Osteocyte (in vitro differentiated cells): ENCODE measurements at regions not wholly inside any gene's neighbourhood (a gene's known extent, or its start where the extent isn't known, plus 50 kb on each side); places are given as distances from the start of the nearest gene placed in this dataset.

Experiments used
- DNase-seq: peaks from one replicate; pipeline ENCODE4 v3.0.0; 2021; ENCODE audit warnings: mixed read lengths; ENCODE audit not compliant: unreplicated experiment; ENCODE audit errors: extremely low spot score
- H3K27ac Mint-ChIP-seq: one replicate; pipeline ENCODE4 v1.8.0; 2021; ENCODE audit warnings: mild to moderate bottlenecking, mixed read lengths; ENCODE audit not compliant: unreplicated experiment
- H3K27me3 Mint-ChIP-seq: one replicate; pipeline ENCODE4 v1.8.0; 2021; ENCODE audit warnings: mixed read lengths; ENCODE audit not compliant: unreplicated experiment
- H3K36me3 Mint-ChIP-seq: one replicate; pipeline ENCODE4 v1.8.0; 2021; ENCODE audit warnings: mixed read lengths; ENCODE audit not compliant: unreplicated experiment
- H3K4me1 Mint-ChIP-seq: one replicate; pipeline ENCODE4 v1.8.0; 2021; ENCODE audit warnings: mixed read lengths; ENCODE audit not compliant: unreplicated experiment
- H3K4me3 Mint-ChIP-seq: one replicate; pipeline ENCODE4 v1.8.0; 2021; ENCODE audit warnings: mild to moderate bottlenecking, moderate library complexity, mixed read lengths; ENCODE audit not compliant: unreplicated experiment
- H3K9me3 Mint-ChIP-seq: one replicate; pipeline ENCODE4 v1.8.0; 2021; ENCODE audit warnings: mixed read lengths; ENCODE audit not compliant: unreplicated experiment
- TF ChIP-seq, protein P1 (sequence below): fragments of 200-600 bp; sonication (generic); IDR thresholded peaks from 2 replicates; pipeline ENCODE4 v1.5.0; 2021; ENCODE audit warnings: antibody characterized with exemption, mild to moderate bottlenecking, moderate library complexity

DNA sequence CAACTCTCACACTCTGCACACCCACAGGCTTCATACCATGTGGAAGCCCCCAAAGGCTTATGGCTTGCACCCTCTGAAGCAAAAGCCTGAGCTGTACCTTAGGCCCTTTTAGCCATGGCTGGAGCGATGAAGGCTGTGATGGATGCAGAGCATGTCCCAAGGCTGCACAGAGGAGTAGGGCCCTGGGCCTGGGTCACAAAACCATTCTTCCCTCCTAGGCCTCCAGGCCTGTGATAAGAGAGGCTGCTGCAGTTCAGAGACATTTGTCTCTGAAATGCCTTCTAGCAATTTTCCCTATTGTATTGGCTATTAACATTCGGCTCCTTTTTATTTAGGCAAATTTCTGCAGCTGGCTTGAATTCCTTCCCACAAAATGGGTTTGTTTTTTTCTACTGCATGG lies 1707.7 kb downstream of the MRPL39 start:
- Mint-ChIP-seq H3K27me3 (no peaks in the 10 kb centered on the region), H3K9me3 (peaks cover 63% of the 10 kb centered on the region), H3K27ac (no peak overlapping the region), H3K4me1 (no peaks in the 10 kb centered on the region), H3K4me3 (no peak overlapping the region), H3K36me3 (no peaks in the 10 kb centered on the region)
- DNase-seq: no peak
- TF ChIP-seq, protein P1, sequence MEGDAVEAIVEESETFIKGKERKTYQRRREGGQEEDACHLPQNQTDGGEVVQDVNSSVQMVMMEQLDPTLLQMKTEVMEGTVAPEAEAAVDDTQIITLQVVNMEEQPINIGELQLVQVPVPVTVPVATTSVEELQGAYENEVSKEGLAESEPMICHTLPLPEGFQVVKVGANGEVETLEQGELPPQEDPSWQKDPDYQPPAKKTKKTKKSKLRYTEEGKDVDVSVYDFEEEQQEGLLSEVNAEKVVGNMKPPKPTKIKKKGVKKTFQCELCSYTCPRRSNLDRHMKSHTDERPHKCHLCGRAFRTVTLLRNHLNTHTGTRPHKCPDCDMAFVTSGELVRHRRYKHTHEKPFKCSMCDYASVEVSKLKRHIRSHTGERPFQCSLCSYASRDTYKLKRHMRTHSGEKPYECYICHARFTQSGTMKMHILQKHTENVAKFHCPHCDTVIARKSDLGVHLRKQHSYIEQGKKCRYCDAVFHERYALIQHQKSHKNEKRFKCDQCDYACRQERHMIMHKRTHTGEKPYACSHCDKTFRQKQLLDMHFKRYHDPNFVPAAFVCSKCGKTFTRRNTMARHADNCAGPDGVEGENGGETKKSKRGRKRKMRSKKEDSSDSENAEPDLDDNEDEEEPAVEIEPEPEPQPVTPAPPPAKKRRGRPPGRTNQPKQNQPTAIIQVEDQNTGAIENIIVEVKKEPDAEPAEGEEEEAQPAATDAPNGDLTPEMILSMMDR: no peak

DNA sequence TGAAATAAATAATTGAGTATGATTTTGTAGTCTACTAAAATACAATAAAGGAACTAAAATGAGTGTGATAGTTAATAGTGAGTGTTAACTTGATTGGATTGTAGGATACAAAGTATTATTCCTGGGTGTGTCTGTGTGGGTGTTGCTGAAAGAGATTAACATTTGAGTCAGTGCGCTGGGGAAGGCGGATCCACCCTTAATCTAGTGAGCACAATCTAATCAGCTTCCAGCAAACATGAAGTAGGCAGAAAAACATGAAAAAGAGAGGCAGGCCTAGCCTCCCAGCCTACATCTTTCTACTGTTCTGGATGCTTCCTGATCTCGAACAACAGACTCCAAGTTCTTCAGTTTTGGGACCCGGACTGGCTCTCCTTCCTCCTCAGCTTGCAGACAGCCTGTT lies 1716.6 kb downstream of the MRPL39 start:
- H3K4me1 Mint-ChIP-seq: no peaks in the 10 kb centered on the region
- peaks cover 40% of the 10 kb centered on the region for H3K9me3 Mint-ChIP-seq
- TF ChIP-seq, protein P1: no peak
- no peak for DNase-seq
- H3K27me3 Mint-ChIP-seq: no peaks in the 10 kb centered on the region
- H3K4me3 Mint-ChIP-seq: no peak overlapping the region
- no peaks in the 10 kb centered on the region for H3K36me3 Mint-ChIP-seq
- no peak overlapping the region for H3K27ac Mint-ChIP-seq

DNA sequence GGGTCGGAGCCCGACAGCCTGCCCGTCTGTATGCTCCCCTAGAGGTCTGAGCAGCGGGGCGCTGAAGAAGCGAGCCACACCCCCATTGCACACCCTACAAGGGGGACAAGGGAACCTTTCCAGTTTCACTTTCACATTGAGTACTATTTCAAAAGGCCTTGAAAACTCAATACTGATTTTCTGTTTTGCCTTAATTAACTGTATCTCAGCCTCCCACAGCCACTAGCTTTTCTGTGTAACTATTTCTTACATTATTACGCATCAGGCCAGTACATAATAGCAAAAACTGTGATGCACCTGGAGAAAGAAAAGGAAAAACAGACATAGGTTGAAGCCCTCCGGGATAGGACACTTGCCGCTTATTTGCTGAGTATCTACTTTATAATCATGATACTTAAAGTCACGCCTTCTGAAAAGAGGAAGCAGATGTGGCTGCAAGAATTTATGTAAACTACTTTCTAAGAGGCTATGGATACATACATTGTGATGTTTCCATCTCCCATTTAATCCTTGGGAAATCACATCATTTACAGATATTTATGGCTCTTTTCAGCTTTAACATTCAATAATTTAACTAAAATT lies 1719.5 kb downstream of the MRPL39 start:
- DNase-seq: no peak
- no peak overlapping the region for H3K4me3 Mint-ChIP-seq
- H3K27me3 Mint-ChIP-seq: no peaks in the 10 kb centered on the region
- TF ChIP-seq, protein P1: no peak
- H3K4me1 Mint-ChIP-seq: no peaks in the 10 kb centered on the region
- H3K27ac Mint-ChIP-seq: no peak overlapping the region
- peaks cover 31% of the 10 kb centered on the region for H3K9me3 Mint-ChIP-seq
- H3K36me3 Mint-ChIP-seq: no peaks in the 10 kb centered on the region

DNA sequence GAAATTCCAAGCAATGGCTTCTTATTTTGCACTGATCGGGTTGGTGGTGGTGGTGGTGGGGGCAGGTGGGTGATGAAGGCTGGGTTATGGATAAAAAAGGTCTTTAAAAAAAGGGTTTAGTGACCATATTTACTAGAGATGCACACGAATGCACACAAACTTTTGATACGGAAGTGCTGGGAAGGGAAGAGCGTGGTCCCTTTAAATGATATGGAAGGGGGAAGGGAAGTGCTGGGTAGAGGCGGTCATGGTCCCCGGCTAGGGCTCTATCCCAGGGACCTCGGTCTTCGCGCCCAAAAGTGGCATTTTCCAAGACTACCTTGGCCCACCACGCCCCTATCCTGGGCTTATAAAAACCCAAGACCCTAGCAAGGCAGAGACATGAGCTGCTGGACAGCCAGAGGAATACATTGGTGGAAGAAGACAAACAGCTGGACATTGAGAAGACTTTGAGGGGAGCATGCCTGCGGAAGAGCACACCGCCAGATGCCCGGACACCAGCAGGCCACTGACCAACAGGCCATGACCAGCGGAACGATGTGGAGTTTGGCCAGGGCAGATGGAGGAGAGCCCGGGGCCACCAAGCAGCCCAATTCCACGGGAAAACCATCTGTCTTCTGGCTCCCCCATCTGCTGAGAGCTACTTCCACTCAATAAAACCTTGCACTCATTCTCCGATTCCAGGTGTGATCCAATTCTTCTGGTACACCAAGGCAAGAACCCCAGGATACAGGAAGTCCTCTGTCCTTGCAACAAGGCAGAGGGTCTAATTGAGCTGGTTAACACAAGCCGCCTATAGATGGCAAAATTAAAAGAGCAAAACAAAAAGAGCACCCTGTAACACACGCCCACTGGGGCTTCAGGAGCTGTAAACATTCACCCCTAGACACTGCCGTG lies 1720.2 kb downstream of the MRPL39 start:
- no peak overlapping the region for H3K4me3 Mint-ChIP-seq
- DNase-seq: no peak
- H3K4me1 Mint-ChIP-seq: no peaks in the 10 kb centered on the region
- peaks cover 34% of the 10 kb centered on the region for H3K9me3 Mint-ChIP-seq
- TF ChIP-seq, protein P1: no peak
- H3K27me3 Mint-ChIP-seq: no peaks in the 10 kb centered on the region
- no peak overlapping the region for H3K27ac Mint-ChIP-seq
- H3K36me3 Mint-ChIP-seq: no peaks in the 10 kb centered on the region

DNA sequence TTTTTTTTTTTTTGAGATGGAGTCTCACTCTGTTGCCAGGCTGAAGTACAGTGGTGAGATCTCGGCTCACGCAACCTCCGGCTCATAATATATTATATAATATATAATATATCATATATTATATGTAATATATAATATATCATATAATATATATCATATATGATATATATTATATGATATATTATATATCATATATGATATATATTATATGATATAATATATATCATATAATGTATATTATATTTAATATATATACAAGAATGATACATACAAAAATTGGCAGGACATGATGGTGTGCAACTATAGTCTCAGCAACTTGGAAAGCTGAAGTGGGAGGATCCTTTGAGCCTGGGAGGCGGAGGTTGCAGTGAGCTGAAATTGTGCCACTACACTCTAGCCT lies 1725.5 kb downstream of the MRPL39 start:
- Mint-ChIP-seq H3K9me3 (peaks cover 39% of the 10 kb centered on the region), H3K4me3 (no peak overlapping the region), H3K36me3 (no peaks in the 10 kb centered on the region), H3K27me3 (no peaks in the 10 kb centered on the region), H3K4me1 (no peaks in the 10 kb centered on the region), H3K27ac (no peak overlapping the region)
- DNase-seq: no peak
- TF ChIP-seq, protein P1: no peak
